CD4-positive, alpha-beta T cell (primary cell): ENCODE measurements at regions not wholly inside any gene's neighbourhood (a gene's known extent, or its start where the extent isn't known, plus 50 kb on each side); places are given as distances from the start of the nearest gene placed in this dataset.
"Not testable (repeated sequence)": the region's sequence is repeated elsewhere in the genome, so short reads cannot be mapped to it uniquely, and the experiment has no call there.

Source experiments
- ATAC-seq: fragments of 200-7000 bp; cut with Tn5 transposase; one replicate; pipeline ENCODE4 v1.10.0; 2022; ENCODE audit warnings: mild to moderate bottlenecking; ENCODE audit not compliant: poor library complexity
- CTCF ChIA-PET: fragments of 350-600 bp; sonication (Branson Sonifier 250); formaldehyde crosslinking; loops from one replicate; lab custom pipeline; 2021; ENCODE audit warnings: antibody characterized with exemption, inconsistent platforms; lab: Charles Lee
- POLR2A ChIA-PET: fragments of 350-600 bp; sonication (Branson Sonifier 250); formaldehyde crosslinking; loops from one replicate; lab custom pipeline; 2021; ENCODE audit warnings: antibody characterized with exemption, inconsistent platforms; lab: Charles Lee
- DNase-seq, 14 experiments: peaks; one replicate each; pipeline ENCODE4 v3.0.0-alpha.2; 2013 to 2020; ENCODE audit warnings: mixed read lengths in 2 of 14
- H3K27ac ChIP-seq, 2 donors: one replicate each; pipeline versions ENCODE4 v1.5.1 to v1.7.0; 2013; ENCODE audit warnings: low read length in 2 of 2, low read depth in 1 of 2, mild to moderate bottlenecking in 1 of 2
- H3K27me3 ChIP-seq, 2 experiments: 1 replicate in 1 of 2; 2 replicates in 1 of 2; pipeline versions ENCODE4 v1.6.1 to v1.7.0; 2013; ENCODE audit warnings: low read length in 2 of 2, control low read depth in 1 of 2, mild to moderate bottlenecking in 1 of 2, moderate library complexity in 1 of 2; ENCODE audit not compliant: insufficient read depth in 2 of 2, control insufficient read depth in 1 of 2
- H3K36me3 ChIP-seq: one replicate; pipeline ENCODE4 v1.6.1; 2013; ENCODE audit warnings: low read length, control low read depth; ENCODE audit not compliant: insufficient read depth
- H3K4me1 ChIP-seq: one replicate; pipeline ENCODE4 v1.6.1; 2013; ENCODE audit warnings: low read length, control low read depth; ENCODE audit not compliant: insufficient read depth
- H3K4me3 ChIP-seq: one replicate; pipeline ENCODE4 v1.5.1; 2013; ENCODE audit warnings: mild to moderate bottlenecking, low read length, moderate library complexity
- H3K9me3 ChIP-seq, 2 experiments: 1 replicate in 1 of 2; 2 replicates in 1 of 2; pipeline versions ENCODE4 v1.6.1 to v1.7.0; 2013; ENCODE audit warnings: low read length in 2 of 2, mild to moderate bottlenecking in 2 of 2, control low read depth in 1 of 2, moderate library complexity in 1 of 2; ENCODE audit not compliant: control insufficient read depth in 1 of 2, insufficient read depth in 1 of 2
- H3K27ac Mint-ChIP-seq: one replicate; pipeline ENCODE4 v1.8.0; 2020; ENCODE audit warnings: mixed read lengths
- H3K27me3 Mint-ChIP-seq: one replicate; pipeline ENCODE4 v1.8.0; 2021; ENCODE audit warnings: mixed read lengths
- H3K36me3 Mint-ChIP-seq: one replicate; pipeline ENCODE4 v1.8.0; 2021; ENCODE audit warnings: low read depth, mixed read lengths
- H3K4me1 Mint-ChIP-seq: one replicate; pipeline ENCODE4 v1.8.0; 2021; ENCODE audit warnings: low read depth, mixed read lengths
- H3K4me3 Mint-ChIP-seq: one replicate; pipeline ENCODE4 v1.8.0; 2020; ENCODE audit warnings: mild to moderate bottlenecking, mixed read lengths
- H3K9me3 Mint-ChIP-seq: one replicate; pipeline ENCODE4 v1.8.0; 2020; ENCODE audit warnings: mixed read lengths
- CTCF ChIP-seq: fragments of 200-600 bp; IDR thresholded peaks from one replicate; pipeline ENCODE4 v1.8.0; 2022; ENCODE audit warnings: antibody characterized with exemption, mild to moderate bottlenecking
- intact Hi-C, 2 experiments: fragments of 100-400 bp; cut with DNase I in 1 of 2; cut with micrococcal nuclease in 1 of 2; formaldehyde crosslinking; loops; one replicate each; pipeline versions ENCODE4 v1.15.1 to v1.9.0; 2023 to 2025; cut with DNase I, micrococcal nuclease

GRCh38 chr4:44965435-44966095, 239.2 kb upstream of the GNPDA2 start:
- ChIA-PET POLR2A (no interaction called here), CTCF (no interaction called here)
- Histone ChIP-seq H3K36me3 (no peaks in the 10 kb centered on the region), H3K9me3 (peaks cover 0 to 6% of the 10 kb centered on the region in 2 experiments), H3K27ac (no peak overlapping the region), H3K4me3 (no peak overlapping the region), H3K4me1 (no peaks in the 10 kb centered on the region), H3K27me3 (no peaks in the 10 kb centered on the region)
- Mint-ChIP-seq H3K4me3 (no peak overlapping the region), H3K27me3 (no peaks in the 10 kb centered on the region), H3K9me3 (peaks cover 9% of the 10 kb centered on the region), H3K36me3 (no peaks in the 10 kb centered on the region), H3K4me1 (no peaks in the 10 kb centered on the region), H3K27ac (no peak overlapping the region)
- intact Hi-C loops, result no loop called here
- no peak for ATAC-seq
- TF ChIP-seq CTCF, result no peak
- DNase-seq, result no peak

GRCh38 chr4:44964086-44964485, 237.7 kb upstream of the GNPDA2 start:
- H3K27me3 ChIP-seq, H3K4me1 Mint-ChIP-seq, intact Hi-C loops, H3K9me3 ChIP-seq, POLR2A ChIA-PET, H3K27ac Mint-ChIP-seq, CTCF ChIA-PET, H3K4me3 Mint-ChIP-seq, ATAC-seq, H3K27ac ChIP-seq, H3K27me3 Mint-ChIP-seq, H3K4me1 ChIP-seq, DNase-seq, H3K9me3 Mint-ChIP-seq, H3K4me3 ChIP-seq, H3K36me3 ChIP-seq, H3K36me3 Mint-ChIP-seq: not testable (repeated sequence)

GRCh38 chr4:44961001-44961755, 234.8 kb upstream of the GNPDA2 start:
- Mint-ChIP-seq H3K4me1 (no peaks in the 10 kb centered on the region), H3K27me3 (no peaks in the 10 kb centered on the region), H3K36me3 (no peaks in the 10 kb centered on the region), H3K9me3 (peaks cover 9% of the 10 kb centered on the region), H3K4me3 (no peak overlapping the region), H3K27ac (no peak overlapping the region)
- TF ChIP-seq CTCF, result no peak
- no peaks in the 10 kb centered on the region for H3K27me3 ChIP-seq
- no peaks in the 10 kb centered on the region for H3K4me1 ChIP-seq
- ChIA-PET CTCF (no interaction called here), POLR2A (no interaction called here)
- no peak overlapping the region for H3K27ac ChIP-seq
- peaks cover 0 to 6% of the 10 kb centered on the region in 2 experiments for H3K9me3 ChIP-seq
- intact Hi-C loops, result no loop called here
- no peak overlapping the region for H3K4me3 ChIP-seq
- H3K36me3 ChIP-seq, result no peaks in the 10 kb centered on the region
- ATAC-seq (no peak), DNase-seq (no peak)
